ENCODE measurements at regions not wholly inside any gene's neighbourhood (a gene's known extent, or its start where the extent isn't known, plus 50 kb on each side); places are given as distances from the start of the nearest gene placed in this dataset.
"Not testable (repeated sequence)": the region's sequence is repeated elsewhere in the genome, so short reads cannot be mapped to it uniquely, and the experiment has no call there.

DNA sequence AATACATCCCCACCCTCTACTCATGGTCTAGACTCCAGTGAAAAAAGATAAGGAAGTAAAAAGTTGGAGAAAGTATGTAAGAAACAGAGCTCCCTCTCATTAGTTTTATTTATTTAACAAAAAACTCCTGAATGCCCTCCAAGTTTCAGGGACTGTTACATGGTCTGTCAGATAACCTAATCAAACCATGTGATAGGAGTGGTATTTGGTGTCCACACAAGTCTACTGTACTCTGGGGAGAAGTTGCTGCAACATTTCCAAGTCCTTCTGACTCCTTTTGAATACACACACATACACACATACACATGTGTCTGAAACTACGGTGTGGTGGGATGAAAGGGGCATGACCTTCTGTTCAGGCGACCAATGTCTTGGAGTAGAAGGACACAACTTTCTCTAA lies 320.0 kb downstream of the ADGRG6 start:
- DNase-seq (ENCODE audit: low read depth): no peak
- in situ Hi-C loops (cut with HindIII; ENCODE audit: low pct_unique_long_range_greater_than_20kb, low sequenced_read_pairs): no loop called here

DNA sequence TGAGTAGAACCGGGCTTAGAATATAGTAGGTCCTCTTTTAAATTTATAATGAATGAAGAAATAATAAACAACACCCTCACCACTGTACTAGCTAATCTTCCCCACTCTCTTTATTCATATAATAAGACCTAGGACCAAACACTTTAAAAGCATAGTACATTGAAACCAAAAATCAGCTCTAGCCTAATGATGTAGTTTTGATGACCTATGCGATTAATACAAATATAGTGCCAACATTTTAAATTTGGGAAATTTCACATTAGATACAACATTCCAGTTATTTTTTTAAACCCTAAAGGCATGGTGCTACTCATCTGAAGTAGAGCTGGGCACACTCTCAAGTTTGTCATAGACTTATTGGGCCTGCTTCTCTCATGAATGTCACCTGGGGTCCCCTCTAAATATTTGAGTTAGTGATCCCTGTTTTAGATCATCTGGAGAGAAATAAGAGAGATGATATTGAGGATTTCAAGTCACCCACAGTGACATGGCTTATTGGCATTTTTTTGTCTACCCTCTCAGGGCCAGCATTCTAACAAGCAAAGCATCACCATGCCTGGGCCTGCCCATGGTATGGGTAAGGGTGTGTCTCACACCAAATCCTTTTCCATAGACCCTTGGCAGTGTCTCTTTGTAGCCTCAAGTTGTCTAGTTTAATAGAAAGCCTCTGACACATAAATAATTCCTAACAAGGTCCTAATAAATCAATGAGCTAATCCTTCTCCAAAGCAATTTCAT lies 319.8 kb downstream of the HIVEP2 start:
- in situ Hi-C loops (cut with HindIII; ENCODE audit: low pct_unique_long_range_greater_than_20kb, low sequenced_read_pairs): no loop called here
- no peak for DNase-seq (ENCODE audit: low read depth)

- DNase-seq (ENCODE audit: low read depth): no peak
- in situ Hi-C loops (cut with HindIII; ENCODE audit: low pct_unique_long_range_greater_than_20kb, low sequenced_read_pairs): no loop called here
Measured at GRCh38 chr6:142627474-142627873, 317.5 kb downstream of the HIVEP2 start.

GRCh38 chr6:142631517-142632385 lies 313.2 kb downstream of the HIVEP2 start:
- no peak for DNase-seq (ENCODE audit: low read depth)
- in situ Hi-C loops (cut with HindIII; ENCODE audit: low pct_unique_long_range_greater_than_20kb, low sequenced_read_pairs): no loop called here

DNA sequence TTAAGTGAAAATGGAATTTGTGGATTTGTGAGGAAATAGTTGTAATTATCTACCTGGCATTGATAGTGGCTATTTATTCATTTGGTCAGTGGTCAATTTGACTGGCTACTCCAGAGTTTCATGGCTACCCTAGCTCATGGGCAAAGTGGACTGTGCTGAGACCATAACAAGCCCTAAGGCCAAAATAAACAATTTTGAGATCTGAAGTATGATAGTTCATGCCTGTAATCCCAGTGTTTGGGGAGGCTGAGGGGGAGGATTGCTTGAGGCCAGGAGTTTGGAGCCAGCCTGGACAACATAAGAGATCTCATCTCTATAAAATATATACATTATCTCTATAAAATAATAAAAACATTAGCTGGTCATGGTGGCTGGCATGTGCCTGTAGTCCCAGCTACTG lies 311.7 kb downstream of the HIVEP2 start:
- in situ Hi-C loops (cut with HindIII; ENCODE audit: low pct_unique_long_range_greater_than_20kb, low sequenced_read_pairs): no loop called here
- DNase-seq (ENCODE audit: low read depth): no peak

GRCh38 chr6:142635130-142635529 lies 309.8 kb downstream of the HIVEP2 start:
- DNase-seq (ENCODE audit: low read depth): peak; percentile 6
- in situ Hi-C loops (cut with HindIII; ENCODE audit: low pct_unique_long_range_greater_than_20kb, low sequenced_read_pairs): no loop called here

DNA sequence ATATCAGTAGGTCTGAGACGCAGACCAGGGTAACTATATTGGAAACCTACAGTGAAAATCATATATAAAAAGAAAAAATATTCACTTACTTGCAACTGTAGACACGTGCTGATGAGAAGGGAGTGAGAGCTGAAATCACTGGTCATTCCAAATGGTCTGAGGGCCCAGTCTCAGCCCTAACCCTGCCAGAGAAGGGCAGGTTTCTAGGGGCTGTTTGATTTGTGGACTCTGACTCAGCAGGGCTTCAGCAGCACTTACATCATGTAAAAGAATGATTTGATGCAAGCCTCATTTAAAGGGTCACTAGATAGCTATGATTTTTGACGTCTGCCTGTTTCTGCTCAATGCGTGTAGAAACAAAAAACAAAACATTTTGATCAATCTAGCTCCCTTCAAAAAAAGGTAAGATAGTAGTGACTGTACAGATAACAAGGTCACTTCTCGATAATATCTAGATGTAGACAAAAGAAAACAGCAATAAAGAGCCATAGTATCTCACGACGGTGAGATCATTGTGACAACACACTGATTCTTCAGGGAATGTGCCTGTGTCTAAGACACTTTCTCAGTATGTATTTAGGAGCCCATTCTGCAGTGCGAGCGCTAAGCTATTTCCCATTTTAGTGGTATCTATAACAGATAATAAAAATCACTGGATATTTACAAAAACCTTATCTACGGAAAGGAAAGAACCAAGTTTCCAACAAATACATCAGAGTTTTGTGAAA lies 307.2 kb downstream of the HIVEP2 start:
- in situ Hi-C loops (cut with HindIII; ENCODE audit: low pct_unique_long_range_greater_than_20kb, low sequenced_read_pairs): no loop called here
- DNase-seq (ENCODE audit: low read depth): no peak

GRCh38 chr6:142642651-142643050 lies 302.3 kb downstream of the HIVEP2 start:
- DNase-seq (ENCODE audit: low read depth): no peak
- in situ Hi-C loops (cut with HindIII; ENCODE audit: low pct_unique_long_range_greater_than_20kb, low sequenced_read_pairs): no loop called here

GRCh38 chr6:142644866-142645265 lies 300.1 kb downstream of the HIVEP2 start:
- in situ Hi-C loops (cut with HindIII; ENCODE audit: low pct_unique_long_range_greater_than_20kb, low sequenced_read_pairs): no loop called here
- no peak for DNase-seq (ENCODE audit: low read depth)

DNA sequence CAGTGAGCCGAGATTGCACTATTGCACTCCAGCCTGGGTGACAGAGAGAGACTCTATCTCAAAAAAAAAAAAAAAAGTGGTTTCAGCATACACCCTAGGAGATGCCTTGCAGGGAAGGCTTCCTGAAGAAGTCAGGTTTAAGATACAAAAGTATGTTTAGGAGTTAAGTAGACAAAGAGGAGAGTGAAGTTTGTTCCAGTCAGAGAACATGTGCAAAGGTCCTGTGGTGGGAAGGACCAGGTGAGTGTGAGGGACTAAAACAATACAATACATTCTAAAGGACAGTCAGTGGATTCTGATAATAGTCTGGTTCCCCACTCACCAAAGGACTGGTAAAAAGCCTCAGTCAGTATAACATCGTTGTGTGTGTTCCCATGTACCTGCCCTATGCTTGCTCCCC lies 299.3 kb downstream of the HIVEP2 start:
- DNase-seq (ENCODE audit: low read depth): no peak
- in situ Hi-C loops (cut with HindIII; ENCODE audit: low pct_unique_long_range_greater_than_20kb, low sequenced_read_pairs): no loop called here

DNA sequence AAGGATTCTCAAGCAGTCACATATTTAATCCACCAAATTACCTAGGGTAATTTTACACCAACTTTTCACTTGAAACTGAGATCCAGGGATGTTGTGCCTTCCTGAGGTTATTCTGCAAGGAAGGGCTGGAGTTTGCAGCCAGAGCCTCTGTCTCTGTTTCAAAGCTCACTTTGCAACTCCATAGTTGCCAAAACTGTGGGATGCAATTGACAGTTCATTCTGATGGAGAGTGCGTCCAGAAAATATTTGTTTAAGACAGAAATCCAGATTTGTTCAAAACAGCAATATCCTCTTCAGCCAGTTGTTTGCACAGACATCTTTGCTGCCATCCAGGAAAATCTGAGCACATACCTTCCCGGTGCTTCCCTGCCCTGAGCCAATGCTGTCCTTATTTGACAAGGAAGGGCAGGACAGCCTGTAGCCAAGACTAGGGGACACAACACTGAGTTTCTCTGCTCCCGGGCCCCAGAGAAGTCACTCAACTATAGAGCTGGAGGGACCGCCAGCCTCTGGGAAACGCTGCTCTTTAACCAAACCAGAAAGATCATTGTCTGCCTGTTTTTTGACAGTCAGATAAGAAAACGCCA lies 297.4 kb downstream of the HIVEP2 start:
- in situ Hi-C loops (cut with HindIII; ENCODE audit: low pct_unique_long_range_greater_than_20kb, low sequenced_read_pairs): no loop called here
- no peak for DNase-seq (ENCODE audit: low read depth)

- DNase-seq (ENCODE audit: low read depth): no peak
- in situ Hi-C loops (cut with HindIII; ENCODE audit: low pct_unique_long_range_greater_than_20kb, low sequenced_read_pairs): no loop called here
Measured at GRCh38 chr6:142648036-142648451, 296.9 kb downstream of the HIVEP2 start.

DNA sequence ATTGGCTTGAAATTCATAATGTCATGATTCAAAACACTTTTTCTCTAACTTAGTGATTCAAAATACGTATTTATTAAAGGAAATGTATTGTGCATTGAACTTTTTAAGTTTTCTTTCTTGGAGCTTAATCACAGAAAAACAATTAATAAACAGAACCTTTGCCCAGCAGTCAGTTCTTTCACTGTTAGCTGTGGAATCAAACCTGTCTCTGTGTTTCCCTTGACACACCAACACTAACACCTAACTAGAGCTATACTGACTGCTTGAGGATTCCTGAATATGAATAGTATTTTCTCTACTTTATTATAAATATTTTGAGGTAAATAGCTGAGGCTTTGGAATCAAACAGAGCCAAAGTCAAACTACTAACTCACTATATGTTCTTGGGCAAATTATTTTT lies 296.4 kb downstream of the HIVEP2 start:
- in situ Hi-C loops (cut with HindIII; ENCODE audit: low pct_unique_long_range_greater_than_20kb, low sequenced_read_pairs): no loop called here
- no peak for DNase-seq (ENCODE audit: low read depth)

DNA sequence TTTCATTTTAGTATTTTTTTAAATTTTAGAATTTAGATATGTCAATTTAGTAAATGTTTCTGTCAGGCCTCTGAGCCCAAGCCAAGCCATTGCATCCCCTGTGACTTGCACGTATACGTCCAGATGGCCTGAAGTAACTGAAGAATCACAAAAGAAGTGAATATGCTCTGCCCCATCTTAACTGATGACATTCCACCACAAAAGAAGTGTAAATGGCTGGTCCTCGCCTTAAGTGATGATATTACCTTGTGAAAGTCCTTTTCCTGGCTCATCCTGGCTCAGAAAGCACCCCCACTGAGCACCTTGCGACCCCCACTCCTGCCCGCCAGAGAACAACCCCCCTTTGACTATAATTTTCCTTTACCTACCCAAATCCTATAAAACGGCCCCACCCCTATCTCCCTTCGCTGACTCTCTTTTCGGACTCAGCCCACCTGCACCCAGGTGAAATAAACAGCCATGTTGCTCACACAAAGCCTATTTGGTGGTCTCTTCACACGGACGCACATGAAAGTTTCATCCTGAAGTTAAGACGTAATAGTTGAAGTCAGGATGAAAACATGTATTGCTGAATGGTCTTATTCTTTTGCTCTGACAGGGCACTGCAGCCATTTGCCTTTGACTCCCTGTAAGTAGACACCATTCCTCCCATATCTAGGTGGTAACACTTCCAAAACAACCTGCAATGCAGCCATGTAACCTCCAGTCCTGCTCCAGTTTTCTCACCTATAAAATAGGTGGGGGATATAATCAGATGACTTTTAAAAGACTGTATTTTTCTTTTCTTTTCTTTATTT lies 295.3 kb downstream of the HIVEP2 start:
- in situ Hi-C loops (cut with HindIII; ENCODE audit: low pct_unique_long_range_greater_than_20kb, low sequenced_read_pairs): not testable (repeated sequence)

DNA sequence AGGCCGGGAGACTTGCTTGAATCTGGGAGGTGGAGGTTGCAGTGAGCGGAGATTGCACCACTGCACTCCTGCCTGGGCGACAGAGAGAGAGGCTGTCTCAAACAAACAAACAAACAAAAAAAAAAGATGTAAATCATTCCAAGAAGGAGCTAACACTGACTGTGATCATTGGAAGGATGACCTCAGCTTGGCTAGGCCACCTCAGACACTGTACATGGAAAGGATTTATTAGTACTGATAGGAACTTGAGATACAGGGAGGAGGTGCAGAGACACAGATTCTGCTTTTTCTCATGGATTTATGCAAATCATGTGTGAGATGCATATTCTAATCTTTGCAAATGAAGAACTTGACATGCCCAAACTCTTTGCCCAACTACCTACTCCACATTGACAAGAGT lies 293.6 kb downstream of the HIVEP2 start:
- DNase-seq (ENCODE audit: low read depth): no peak
- in situ Hi-C loops (cut with HindIII; ENCODE audit: low pct_unique_long_range_greater_than_20kb, low sequenced_read_pairs): no loop called here

More for the DNA sequence above, 295.3 kb downstream of the HIVEP2 start:
- DNase-seq (ENCODE audit: low read depth): not testable (repeated sequence)

DNA sequence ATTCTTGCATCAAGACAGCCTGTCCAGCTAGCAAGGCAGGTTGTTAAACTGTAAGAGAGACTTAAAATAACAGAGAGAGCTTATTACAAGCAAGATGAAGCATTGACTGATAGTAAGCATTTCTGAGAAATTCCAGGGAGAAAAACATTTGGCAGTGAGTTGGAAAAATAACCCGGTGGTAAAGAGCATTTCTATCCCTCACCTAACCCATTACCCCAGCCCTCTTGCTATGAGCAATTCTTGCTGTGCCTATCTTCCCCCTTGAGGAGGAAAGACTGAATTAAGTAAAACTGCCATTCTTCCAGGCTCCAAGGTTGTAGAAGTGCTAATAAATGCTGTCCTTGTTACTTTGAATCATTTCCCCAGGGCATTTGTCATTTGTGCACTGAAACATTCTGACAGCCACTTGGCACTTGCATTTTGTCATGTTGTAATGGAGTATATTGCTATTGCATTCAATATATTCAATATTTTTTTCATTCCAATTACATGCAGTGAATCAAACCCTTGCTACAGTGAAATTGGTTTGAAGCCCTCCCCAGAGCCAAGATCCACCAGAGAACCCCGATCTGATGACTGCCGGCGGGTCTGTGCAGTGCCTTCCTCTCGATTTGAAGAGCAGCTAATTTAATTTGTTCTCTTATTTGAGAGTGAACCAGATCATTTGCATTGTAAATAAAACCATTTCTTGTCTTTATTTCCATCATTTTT lies 291.1 kb downstream of the HIVEP2 start:
- in situ Hi-C loops (cut with HindIII; ENCODE audit: low pct_unique_long_range_greater_than_20kb, low sequenced_read_pairs): no loop called here
- no peak for DNase-seq (ENCODE audit: low read depth)

- in situ Hi-C loops (cut with HindIII; ENCODE audit: low pct_unique_long_range_greater_than_20kb, low sequenced_read_pairs): no loop called here
- no peak for DNase-seq (ENCODE audit: low read depth)
Measured at GRCh38 chr6:142659661-142660060, 285.3 kb downstream of the HIVEP2 start.

Measured in Caki2 (cell line).